Gastrocnemius medialis (tissue), 4 donors: ENCODE measurements at regions not wholly inside any gene's neighbourhood (a gene's known extent, or its start where the extent isn't known, plus 50 kb on each side); places are given as distances from the start of the nearest gene placed in this dataset.

Experiments
- ATAC-seq, 2 donors: fragments of 150-250 bp; one replicate each; pipeline ENCODE4 v1.9.1; 2016
- DNase-seq, 2 donors: peaks; one replicate each; pipeline ENCODE4 v3.0.0-alpha.2; 2019
- H3K27ac ChIP-seq, 4 donors: fragments of 200-600 bp; sonication (generic); 1 replicate in 1 of 4; 2 replicates in 3 of 4; pipeline ENCODE4 v1.5.1; 2016 to 2018; ENCODE audit warnings: mild to moderate bottlenecking in 2 of 4, moderate library complexity in 1 of 4
- H3K27me3 ChIP-seq, 3 donors: fragments of 200-600 bp; sonication (generic) in 2 of 3; 1 replicate in 1 of 3; 2 replicates in 2 of 3; pipeline versions ENCODE4 v1.5.1 to v1.6.0; 2016 to 2019; ENCODE audit warnings: mild to moderate bottlenecking in 1 of 3, moderate library complexity in 1 of 3
- H3K36me3 ChIP-seq, 2 donors: fragments of 200-600 bp; sonication (generic) in 1 of 2; one replicate each; pipeline ENCODE4 v1.5.1; 2017 to 2018
- H3K4me1 ChIP-seq, 2 donors: fragments of 200-600 bp; sonication (generic) in 1 of 2; one replicate each; pipeline ENCODE4 v1.5.1; 2016 to 2017; ENCODE audit warnings: mild to moderate bottlenecking in 2 of 2
- H3K4me3 ChIP-seq, 4 donors: fragments of 200-600 bp; sonication (generic) in 3 of 4; 1 replicate in 1 of 4; 2 replicates in 3 of 4; pipeline ENCODE4 v1.5.1; 2016 to 2019; ENCODE audit warnings: mild to moderate bottlenecking in 2 of 4
- H3K9me3 ChIP-seq, 3 donors: fragments of 200-600 bp; sonication (generic) in 2 of 3; 1 replicate in 1 of 3; 2 replicates in 2 of 3; pipeline ENCODE4 v1.5.1; 2016 to 2019
- CTCF ChIP-seq, 5 experiments: fragments of 450-650 bp in 3 of 5; fragments of 200-600 bp in 2 of 5; sonication (generic) in 2 of 5; IDR thresholded peaks in 4 of 5; conservative IDR thresholded peaks in 1 of 5; 1 replicate in 4 of 5; 2 replicates in 1 of 5; pipeline ENCODE4 v1.5.1; 2016 to 2019; ENCODE audit warnings: antibody characterized with exemption in 5 of 5, mild to moderate bottlenecking in 3 of 5, moderate library complexity in 3 of 5
- POLR2A ChIP-seq, 2 donors: fragments of 450-650 bp; IDR thresholded peaks; one replicate each; pipeline ENCODE4 v1.6.1; 2017; ENCODE audit warnings: antibody characterized with exemption in 2 of 2, mild to moderate bottlenecking in 2 of 2, moderate library complexity in 2 of 2
- in situ Hi-C, 4 donors: fragments of 200-750 bp; cut with MboI; loops; one replicate each; pipeline versions ENCODE4 v1.15.0 to v1.8.0; 2017; ENCODE audit warnings: low sequenced_read_pairs in 4 of 4
- intact Hi-C: fragments of 100-400 bp; cut with DNase I; formaldehyde crosslinking; loops from one replicate; pipeline ENCODE4 v1.15.1; 2023; ENCODE audit warnings: low total_unique reads

- H3K27ac ChIP-seq: no peak overlapping the region
- ATAC-seq: no peak
- H3K4me1 ChIP-seq: no peaks in the 10 kb centered on the region
- H3K9me3 ChIP-seq: no peaks in the 10 kb centered on the region
- in situ Hi-C loops (no loop called here), intact Hi-C loops (no loop called here)
- no peak for DNase-seq
- no peaks in the 10 kb centered on the region for H3K36me3 ChIP-seq
- H3K27me3 ChIP-seq: no peaks in the 10 kb centered on the region
- no peak for TF ChIP-seq CTCF (IDR thresholded peaks at IDR 0.05 in 4 of 5, conservative IDR thresholded peaks at IDR 0.05 in 1 of 5)
- TF ChIP-seq POLR2A (IDR thresholded peaks at IDR 0.05): no peak
- no peak overlapping the region for H3K4me3 ChIP-seq
Observed at GRCh38 chr9:117864385-117865057, 160.3 kb downstream of the TLR4 start.

- DNase-seq (no peak), ATAC-seq (no peak)
- TF ChIP-seq CTCF (IDR thresholded peaks at IDR 0.05 in 4 of 5, conservative IDR thresholded peaks at IDR 0.05 in 1 of 5) (no peak), POLR2A (IDR thresholded peaks at IDR 0.05) (no peak)
- intact Hi-C loops (no loop called here), in situ Hi-C loops (no loop called here)
- no peaks in the 10 kb centered on the region for H3K36me3 ChIP-seq
- H3K4me3 ChIP-seq: no peak overlapping the region
- no peaks in the 10 kb centered on the region for H3K9me3 ChIP-seq
- no peak overlapping the region for H3K27ac ChIP-seq
- H3K27me3 ChIP-seq: no peaks in the 10 kb centered on the region
- H3K4me1 ChIP-seq: no peaks in the 10 kb centered on the region
Observed at GRCh38 chr9:117868594-117868993, 164.4 kb downstream of the TLR4 start.

- Histone ChIP-seq H3K27me3 (no peaks in the 10 kb centered on the region), H3K4me3 (no peak overlapping the region), H3K9me3 (no peaks in the 10 kb centered on the region), H3K36me3 (no peaks in the 10 kb centered on the region), H3K4me1 (no peaks in the 10 kb centered on the region), H3K27ac (no peak overlapping the region)
- TF ChIP-seq POLR2A (IDR thresholded peaks at IDR 0.05) (no peak), CTCF (IDR thresholded peaks at IDR 0.05 in 4 of 5, conservative IDR thresholded peaks at IDR 0.05 in 1 of 5) (no peak)
- intact Hi-C loops (no loop called here), in situ Hi-C loops (no loop called here)
- DNase-seq (no peak), ATAC-seq (no peak)
Observed at GRCh38 chr9:117869287-117869686, 165.1 kb downstream of the TLR4 start.

GRCh38 chr9:117869712-117870111 is 165.5 kb downstream of the TLR4 start:
- Histone ChIP-seq H3K36me3 (no peaks in the 10 kb centered on the region), H3K27me3 (no peaks in the 10 kb centered on the region), H3K27ac (no peak overlapping the region), H3K9me3 (no peaks in the 10 kb centered on the region), H3K4me3 (no peak overlapping the region), H3K4me1 (no peaks in the 10 kb centered on the region)
- ATAC-seq (no peak), DNase-seq (no peak)
- in situ Hi-C loops (loop anchor here in 1 of 4 donors (10.0 kb wide), 1 partner anchor 55 kb away; no protein-coding TSS in a partner anchor), intact Hi-C loops (no loop called here)
- no peak for TF ChIP-seq CTCF (IDR thresholded peaks at IDR 0.05 in 4 of 5, conservative IDR thresholded peaks at IDR 0.05 in 1 of 5)
- TF ChIP-seq POLR2A (IDR thresholded peaks at IDR 0.05): no peak

- no peak overlapping the region for H3K4me3 ChIP-seq
- TF ChIP-seq POLR2A (IDR thresholded peaks at IDR 0.05): no peak
- TF ChIP-seq CTCF (IDR thresholded peaks at IDR 0.05 in 4 of 5, conservative IDR thresholded peaks at IDR 0.05 in 1 of 5): no peak
- H3K27ac ChIP-seq: no peak overlapping the region
- H3K27me3 ChIP-seq: no peaks in the 10 kb centered on the region
- H3K9me3 ChIP-seq: no peaks in the 10 kb centered on the region
- in situ Hi-C loops: loop anchor here in 1 of 4 donors (10.0 kb wide), 1 partner anchor 59 kb away; no protein-coding TSS in a partner anchor
- H3K36me3 ChIP-seq: no peaks in the 10 kb centered on the region
- H3K4me1 ChIP-seq: no peaks in the 10 kb centered on the region
- DNase-seq (no peak), ATAC-seq (no peak)
- intact Hi-C loops: no loop called here
Observed at GRCh38 chr9:117873664-117874063, 169.5 kb downstream of the TLR4 start.
